Lung (tissue), 11 donors: ENCODE measurements at regions not wholly inside any gene's neighbourhood (a gene's known extent, or its start where the extent isn't known, plus 50 kb on each side); places are given as distances from the start of the nearest gene placed in this dataset.

Source experiments
- ATAC-seq: fragments of 200-7000 bp; cut with Tn5 transposase; one replicate; pipeline ENCODE4 v1.9.1; 2020; ENCODE audit warnings: moderate number of reproducible peaks; ENCODE audit not compliant: insufficient read depth, low FRiP score
- DNase-seq, 3 donors: peaks; one replicate each; pipeline ENCODE4 v3.0.0-alpha.2; 2013 to 2017
- H3K27ac ChIP-seq, 2 donors: one replicate each; pipeline ENCODE4 v1.5.1; 2013; ENCODE audit warnings: mild to moderate bottlenecking in 2 of 2, moderate library complexity in 2 of 2, control low read depth in 1 of 2, inconsistent platforms in 1 of 2, low read depth in 1 of 2, low read length in 1 of 2
- H3K27me3 ChIP-seq, 3 donors: one replicate each; pipeline ENCODE4 v1.5.1; 2013; ENCODE audit warnings: low read length in 2 of 3; ENCODE audit not compliant: control insufficient read depth in 3 of 3, insufficient read depth in 3 of 3
- H3K36me3 ChIP-seq, 4 donors: one replicate each; pipeline ENCODE4 v1.5.1; 2013; ENCODE audit warnings: low read length in 4 of 4, mild to moderate bottlenecking in 1 of 4, moderate library complexity in 1 of 4; ENCODE audit not compliant: control insufficient read depth in 4 of 4, insufficient read depth in 4 of 4
- H3K4me1 ChIP-seq, 5 donors: one replicate each; pipeline ENCODE4 v1.5.1; 2013; ENCODE audit warnings: low read length in 5 of 5, mild to moderate bottlenecking in 2 of 5, moderate library complexity in 1 of 5; ENCODE audit not compliant: control insufficient read depth in 5 of 5, insufficient read depth in 5 of 5
- H3K4me3 ChIP-seq: one replicate; pipeline ENCODE4 v1.5.1; 2013; ENCODE audit warnings: mild to moderate bottlenecking, control low read depth, moderate library complexity
- H3K9ac ChIP-seq, 2 donors: one replicate each; pipeline ENCODE4 v1.5.1; 2013; ENCODE audit warnings: low read length in 2 of 2, control low read depth in 1 of 2; ENCODE audit not compliant: insufficient read depth in 1 of 2
- H3K9me3 ChIP-seq, 4 donors: one replicate each; pipeline ENCODE4 v1.5.1; 2013; ENCODE audit warnings: low read length in 3 of 4, mild to moderate bottlenecking in 1 of 4, moderate library complexity in 1 of 4; ENCODE audit not compliant: control insufficient read depth in 4 of 4, insufficient read depth in 3 of 4
- WGBS, 2 donors: extraction: QIAGEN DNeasy Blood & Tissue Kit; methylation state at CpG; one replicate each; pipeline ENCODE4 v1.1.7; 2013; 5-methylcytosine and 5-hydroxymethylcytosine counted together
- TF ChIP-seq, protein P1 (sequence below): IDR thresholded peaks from 2 replicates; pipeline ENCODE4 v1.5.1; 2012; ENCODE audit warnings: mild to moderate bottlenecking; ENCODE audit errors: control extremely low read depth, extremely low read depth
- donor health status: control.
- donor health status: control.
- donor health status: Bipolar disorder and iron deficiency.
- donor health status: healthy.
- donor health status: DM: yes; HTN: yes; CAD: no.

DNA sequence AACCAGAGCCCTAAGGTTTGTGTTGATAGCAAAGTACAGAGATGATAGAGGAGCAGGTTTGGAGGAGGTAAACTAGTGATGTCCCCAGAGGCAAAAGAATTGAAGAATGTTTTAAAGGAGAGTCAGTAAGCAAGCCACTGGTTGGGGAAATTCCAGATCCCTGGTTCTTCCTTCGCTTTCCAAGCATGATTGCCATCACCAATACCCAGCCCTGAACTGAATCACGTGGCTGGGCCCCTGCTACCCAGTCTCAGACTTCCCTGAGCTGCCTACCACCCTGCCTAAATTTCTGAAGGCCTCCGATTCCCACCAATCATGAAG is 95.3 kb upstream of the FOXN2 start:
- H3K27ac ChIP-seq = no peak overlapping the region
- H3K9me3 ChIP-seq = no peaks in the 10 kb centered on the region
- H3K9ac ChIP-seq = no peak overlapping the region
- H3K27me3 ChIP-seq = no peaks in the 10 kb centered on the region
- WGBS, 2 donors = 94 to 95% methylated on average over 3 of the region's 3 CpGs
- H3K36me3 ChIP-seq = no peaks in the 10 kb centered on the region
- ATAC-seq = no peak
- TF ChIP-seq, protein P1, sequence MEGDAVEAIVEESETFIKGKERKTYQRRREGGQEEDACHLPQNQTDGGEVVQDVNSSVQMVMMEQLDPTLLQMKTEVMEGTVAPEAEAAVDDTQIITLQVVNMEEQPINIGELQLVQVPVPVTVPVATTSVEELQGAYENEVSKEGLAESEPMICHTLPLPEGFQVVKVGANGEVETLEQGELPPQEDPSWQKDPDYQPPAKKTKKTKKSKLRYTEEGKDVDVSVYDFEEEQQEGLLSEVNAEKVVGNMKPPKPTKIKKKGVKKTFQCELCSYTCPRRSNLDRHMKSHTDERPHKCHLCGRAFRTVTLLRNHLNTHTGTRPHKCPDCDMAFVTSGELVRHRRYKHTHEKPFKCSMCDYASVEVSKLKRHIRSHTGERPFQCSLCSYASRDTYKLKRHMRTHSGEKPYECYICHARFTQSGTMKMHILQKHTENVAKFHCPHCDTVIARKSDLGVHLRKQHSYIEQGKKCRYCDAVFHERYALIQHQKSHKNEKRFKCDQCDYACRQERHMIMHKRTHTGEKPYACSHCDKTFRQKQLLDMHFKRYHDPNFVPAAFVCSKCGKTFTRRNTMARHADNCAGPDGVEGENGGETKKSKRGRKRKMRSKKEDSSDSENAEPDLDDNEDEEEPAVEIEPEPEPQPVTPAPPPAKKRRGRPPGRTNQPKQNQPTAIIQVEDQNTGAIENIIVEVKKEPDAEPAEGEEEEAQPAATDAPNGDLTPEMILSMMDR = no peak
- DNase-seq = no peak
- no peaks in the 10 kb centered on the region for H3K4me1 ChIP-seq
- H3K4me3 ChIP-seq = no peak overlapping the region

DNA sequence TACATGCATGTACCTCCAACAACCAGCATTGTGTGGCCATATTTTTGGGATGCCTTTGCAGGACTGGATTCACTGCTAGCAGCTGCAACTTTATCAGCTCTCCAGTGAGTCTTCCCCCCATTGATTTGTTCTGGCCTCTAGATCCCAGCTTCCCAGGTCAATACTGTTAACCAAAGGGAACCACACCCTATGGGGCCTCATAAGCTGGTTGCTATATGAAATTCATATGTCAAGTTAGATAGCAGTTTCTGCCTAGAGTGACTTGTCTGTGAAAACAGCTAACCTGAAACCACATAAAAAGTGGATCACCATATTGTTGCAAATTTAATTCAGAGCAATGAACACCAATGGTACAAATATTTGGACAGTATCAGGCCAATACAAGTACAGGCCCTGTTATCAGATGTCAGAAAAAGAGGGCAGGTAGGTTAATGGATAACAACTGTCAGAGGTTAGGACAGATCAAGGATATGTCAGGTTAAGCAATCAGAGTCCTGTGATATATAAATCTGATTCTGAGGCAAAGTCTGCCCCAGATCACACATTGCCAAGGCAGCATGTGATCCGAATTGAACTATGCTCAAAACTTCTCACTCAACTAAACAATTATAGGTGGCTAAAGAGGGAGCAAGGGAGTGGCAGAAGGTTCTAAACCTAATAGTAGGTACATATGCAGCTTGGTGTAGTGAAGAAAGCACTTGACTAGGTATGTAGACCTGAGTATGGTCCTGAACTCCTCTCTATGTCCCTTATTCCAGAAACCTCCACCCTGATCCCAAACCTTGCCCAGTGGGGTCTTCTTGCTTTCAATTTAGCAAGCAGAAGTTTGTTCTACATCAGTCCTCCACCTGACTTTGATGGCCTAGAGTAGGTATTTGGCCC is 94.7 kb upstream of the FOXN2 start:
- TF ChIP-seq, protein P1 = no peak
- no peak for DNase-seq
- ATAC-seq = no peak
- Histone ChIP-seq H3K9me3 (no peaks in the 10 kb centered on the region), H3K4me1 (no peaks in the 10 kb centered on the region), H3K27me3 (no peaks in the 10 kb centered on the region), H3K27ac (no peak overlapping the region), H3K9ac (no peak overlapping the region), H3K36me3 (no peaks in the 10 kb centered on the region), H3K4me3 (no peak overlapping the region)
- 93 to 100% methylated on average over 1 of the region's 1 CpG for WGBS, 2 donors

DNA sequence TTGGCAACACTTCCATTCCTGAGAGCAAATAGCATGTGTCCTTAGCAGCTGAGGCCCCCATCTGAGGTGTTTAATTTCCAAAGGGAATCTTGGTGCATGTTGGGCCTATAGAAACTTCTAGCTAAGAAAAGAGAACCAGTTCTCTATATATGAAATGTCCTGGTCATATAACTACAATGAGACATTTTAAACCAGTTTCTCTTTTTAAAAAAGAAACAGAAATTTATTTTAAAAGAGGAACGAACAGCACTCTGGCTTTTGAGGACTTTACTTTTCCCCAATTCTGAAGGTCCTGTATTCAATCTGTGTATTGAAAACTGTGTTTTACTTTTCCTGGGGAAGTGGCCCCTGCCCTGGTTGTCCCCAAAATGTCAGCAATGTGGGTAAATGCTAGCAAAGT is 94.0 kb upstream of the FOXN2 start:
- no peak for ATAC-seq
- 54 to 73% methylated on average over 1 of the region's 1 CpG for WGBS, 2 donors
- no peak overlapping the region for H3K27ac ChIP-seq

More for the DNA sequence above, 94.0 kb upstream of the FOXN2 start:
- TF ChIP-seq, protein P1 = no peak
- H3K4me1 ChIP-seq = no peaks in the 10 kb centered on the region
- no peaks in the 10 kb centered on the region for H3K9me3 ChIP-seq
- no peak for DNase-seq
- no peak overlapping the region for H3K9ac ChIP-seq
- no peaks in the 10 kb centered on the region for H3K27me3 ChIP-seq
- no peaks in the 10 kb centered on the region for H3K36me3 ChIP-seq
- H3K4me3 ChIP-seq = no peak overlapping the region
